ENCODE measurements at regions not wholly inside any gene's neighbourhood (a gene's known extent, or its start where the extent isn't known, plus 50 kb on each side); places are given as distances from the start of the nearest gene placed in this dataset.

- no peak for DNase-seq (ENCODE audit: extremely low read depth, low read depth)
- TF ChIP-seq CTCF (IDR thresholded peaks at IDR 0.05; ENCODE audit: low read depth, low read length, missing control alignments): no peak
- no peak overlapping the region for H3K4me3 ChIP-seq (replicated peaks; ENCODE audit: low read depth, low read length)
These were observed 143.8 kb downstream of the FGF1 start for GRCh38 chr5:142542078-142542477.

- H3K4me3 ChIP-seq (replicated peaks; ENCODE audit: low read depth, low read length): no peak overlapping the region
- peak; percentile 71 for DNase-seq (ENCODE audit: extremely low read depth, low read depth)
- no peak for TF ChIP-seq CTCF (IDR thresholded peaks at IDR 0.05; ENCODE audit: low read depth, low read length, missing control alignments)
These were observed 144.9 kb downstream of the FGF1 start for GRCh38 chr5:142540922-142541422.

GRCh38 chr5:142539154-142539740 lies 146.6 kb downstream of the FGF1 start:
- H3K4me3 ChIP-seq (replicated peaks; ENCODE audit: low read depth, low read length): no peak overlapping the region
- no peak for DNase-seq (ENCODE audit: extremely low read depth, low read depth)
- no peak for TF ChIP-seq CTCF (IDR thresholded peaks at IDR 0.05; ENCODE audit: low read depth, low read length, missing control alignments)

- TF ChIP-seq CTCF (IDR thresholded peaks at IDR 0.05; ENCODE audit: low read depth, low read length, missing control alignments): no peak
- DNase-seq (ENCODE audit: extremely low read depth, low read depth): no peak
- no peak overlapping the region for H3K4me3 ChIP-seq (replicated peaks; ENCODE audit: low read depth, low read length)
These were observed 148.0 kb downstream of the FGF1 start for GRCh38 chr5:142537938-142538337.

- no peak overlapping the region for H3K4me3 ChIP-seq (replicated peaks; ENCODE audit: low read depth, low read length)
- no peak for TF ChIP-seq CTCF (IDR thresholded peaks at IDR 0.05; ENCODE audit: low read depth, low read length, missing control alignments)
- no peak for DNase-seq (ENCODE audit: extremely low read depth, low read depth)
These were observed 153.1 kb downstream of the FGF1 start for GRCh38 chr5:142532781-142533176.

- no peak overlapping the region for H3K4me3 ChIP-seq (replicated peaks; ENCODE audit: low read depth, low read length)
- no peak for DNase-seq (ENCODE audit: extremely low read depth, low read depth)
- TF ChIP-seq CTCF (IDR thresholded peaks at IDR 0.05; ENCODE audit: low read depth, low read length, missing control alignments): no peak
These were observed 153.7 kb downstream of the FGF1 start for GRCh38 chr5:142531977-142532780.

Data from HFF-Myc (cell line).